HK-2 (cell line): ENCODE measurements at regions not wholly inside any gene's neighbourhood (a gene's known extent, or its start where the extent isn't known, plus 50 kb on each side); places are given as distances from the start of the nearest gene placed in this dataset.
"Not testable (repeated sequence)": the region's sequence is repeated elsewhere in the genome, so short reads cannot be mapped to it uniquely, and the experiment has no call there.

Experiments
- DNase-seq: peaks from one replicate; pipeline ENCODE4 v3.0.0-alpha.2; 2018; ENCODE audit not compliant: unreplicated experiment

DNA sequence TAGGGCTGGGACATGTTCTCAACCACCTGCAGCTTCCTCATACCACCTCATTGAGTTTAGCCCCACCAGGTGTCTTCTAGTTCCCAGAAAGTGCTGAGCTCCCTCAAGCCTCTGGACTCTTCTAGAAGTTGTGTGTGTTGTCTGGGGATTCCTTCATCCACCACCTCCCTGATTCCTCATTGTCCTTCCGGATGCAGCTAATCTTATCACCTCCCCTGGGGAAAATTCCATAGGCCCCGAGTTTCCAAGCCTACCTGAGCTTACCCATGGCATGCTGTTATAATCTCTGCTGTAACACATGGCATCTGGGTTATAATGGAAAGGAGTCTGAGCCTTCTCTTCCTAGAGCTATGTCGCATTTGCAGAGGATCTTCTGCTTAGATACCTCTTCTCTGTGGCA lies 243.5 kb upstream of the SDK2 start:
- DNase-seq, result no peak

DNA sequence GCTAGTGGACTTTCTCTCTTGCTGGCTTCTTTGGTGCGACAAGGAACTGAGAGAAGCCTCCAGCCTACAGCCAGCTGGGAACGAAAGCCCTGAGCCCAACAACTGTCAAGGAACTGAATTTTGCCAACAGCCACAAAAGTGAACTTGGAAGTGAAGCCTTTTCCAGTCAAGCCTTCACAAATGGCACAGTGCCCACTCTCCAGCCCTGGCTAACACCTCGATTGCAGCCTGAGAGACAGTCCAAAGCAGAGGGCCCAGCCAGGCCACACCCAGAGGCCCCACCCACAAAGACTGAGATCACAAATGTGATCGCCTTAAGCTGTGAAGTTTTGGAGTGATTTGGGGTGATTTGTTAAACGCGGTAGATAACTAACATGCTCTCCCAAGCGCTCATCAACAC lies 244.6 kb upstream of the SDK2 start:
- no peak for DNase-seq

- no peak for DNase-seq
Measured at GRCh38 chr17:73889439-73889838, 245.2 kb upstream of the SDK2 start.

DNA sequence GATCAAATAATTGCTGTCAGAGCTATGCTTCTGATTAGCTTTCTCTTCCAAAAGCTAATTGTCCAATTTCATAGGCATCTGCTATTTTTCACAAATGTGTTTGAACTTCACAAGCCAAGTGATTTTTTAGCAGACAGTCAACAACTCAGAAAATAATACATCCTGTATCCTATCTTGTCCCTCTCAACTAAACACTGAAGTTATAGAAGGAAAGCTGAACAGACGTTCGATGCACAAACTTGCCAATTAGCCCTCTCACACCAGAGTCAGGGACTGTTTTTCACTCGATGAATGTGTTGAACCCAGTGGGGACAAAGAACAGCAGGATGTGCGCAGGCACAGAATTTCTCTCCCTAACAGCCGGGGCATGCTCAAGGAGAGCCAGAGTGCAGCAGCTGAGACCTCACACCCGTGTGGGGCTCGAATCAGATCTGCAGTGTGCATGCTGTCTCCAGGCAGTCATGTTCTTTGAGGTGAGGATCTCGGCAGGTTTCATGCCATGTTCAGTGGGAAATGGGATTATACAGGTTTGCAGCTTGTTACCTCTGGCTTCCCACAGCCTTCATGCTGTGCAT lies 246.7 kb upstream of the SDK2 start:
- no peak for DNase-seq

DNA sequence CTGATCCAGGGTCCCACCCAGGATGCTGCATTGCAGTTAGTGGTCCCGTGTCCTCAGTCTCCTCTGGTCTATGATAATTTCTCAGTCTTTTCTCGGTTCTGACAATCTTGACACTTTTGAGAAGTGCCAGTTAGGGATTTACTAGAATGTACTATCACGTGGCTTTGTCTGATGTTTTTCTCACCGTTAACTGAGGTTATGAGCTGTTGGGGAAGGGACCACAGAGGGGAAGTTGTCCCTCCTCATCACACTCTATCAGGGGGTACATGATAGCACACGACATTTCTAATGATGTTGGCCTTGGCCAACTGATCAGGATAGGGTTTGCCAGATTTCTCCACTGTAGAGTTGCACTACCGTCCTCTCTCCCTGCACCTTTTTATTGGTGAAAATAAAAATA lies 250.9 kb upstream of the SDK2 start:
- no peak for DNase-seq

GRCh38 chr17:73896966-73897365 lies 252.7 kb upstream of the SDK2 start:
- no peak for DNase-seq

DNA sequence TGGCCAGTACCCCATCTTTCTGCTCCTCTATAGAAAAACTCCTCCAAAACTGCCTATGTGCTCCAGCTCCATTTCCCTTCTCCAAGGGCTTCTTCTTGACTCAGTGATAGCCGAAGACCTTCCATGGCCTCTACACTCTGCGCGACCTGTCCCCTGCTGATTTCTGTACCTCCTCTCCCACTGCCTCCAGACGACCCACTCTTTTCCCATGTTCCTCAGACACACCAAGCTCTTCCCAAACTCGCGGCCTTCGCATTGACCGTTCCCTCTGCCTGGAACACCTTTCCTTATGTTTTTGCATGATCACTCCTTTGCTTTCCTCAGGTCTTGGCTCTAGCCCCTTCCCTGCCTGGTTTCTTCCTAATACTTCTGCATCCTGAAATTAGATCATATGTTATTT lies 255.6 kb upstream of the SDK2 start:
- DNase-seq, result no peak

DNA sequence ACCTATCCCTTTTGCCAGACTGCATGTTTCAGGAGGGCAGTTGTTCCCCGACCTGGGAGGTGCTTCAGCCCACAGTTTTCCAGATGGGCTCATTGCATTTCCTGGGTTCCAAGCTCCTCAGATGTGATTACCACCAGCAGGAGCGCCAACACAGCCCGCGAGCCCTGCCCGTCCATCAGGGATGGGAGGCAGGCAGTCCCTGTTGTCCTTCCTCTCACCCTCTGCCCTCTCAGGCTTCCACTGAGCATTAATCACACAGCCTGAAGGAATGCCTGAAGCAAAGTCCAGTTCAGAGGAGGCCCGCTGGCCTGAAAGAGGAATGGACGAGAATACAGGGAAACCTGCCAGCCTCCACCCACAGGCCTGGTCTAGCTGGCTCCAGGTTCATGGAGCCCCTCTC lies 256.3 kb upstream of the SDK2 start:
- no peak for DNase-seq

DNA sequence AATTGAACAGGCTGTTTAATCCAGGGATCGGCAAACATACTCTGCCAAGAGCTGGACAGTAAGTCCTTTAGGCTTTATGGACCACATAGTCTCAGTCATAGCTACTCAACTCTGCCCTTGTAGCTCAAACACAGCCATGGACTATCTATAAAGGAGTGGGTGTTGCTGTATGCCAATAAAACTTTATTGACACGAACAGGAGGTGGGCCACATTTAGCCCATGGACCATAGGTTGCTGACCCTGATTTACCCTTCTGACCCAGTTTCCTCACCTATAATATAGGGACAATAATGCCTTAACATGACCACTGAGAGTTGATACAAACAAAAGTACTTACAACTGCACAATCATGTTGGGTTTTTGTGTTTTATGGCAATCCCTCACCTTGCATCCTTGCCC lies 257.0 kb upstream of the SDK2 start:
- no peak for DNase-seq

DNA sequence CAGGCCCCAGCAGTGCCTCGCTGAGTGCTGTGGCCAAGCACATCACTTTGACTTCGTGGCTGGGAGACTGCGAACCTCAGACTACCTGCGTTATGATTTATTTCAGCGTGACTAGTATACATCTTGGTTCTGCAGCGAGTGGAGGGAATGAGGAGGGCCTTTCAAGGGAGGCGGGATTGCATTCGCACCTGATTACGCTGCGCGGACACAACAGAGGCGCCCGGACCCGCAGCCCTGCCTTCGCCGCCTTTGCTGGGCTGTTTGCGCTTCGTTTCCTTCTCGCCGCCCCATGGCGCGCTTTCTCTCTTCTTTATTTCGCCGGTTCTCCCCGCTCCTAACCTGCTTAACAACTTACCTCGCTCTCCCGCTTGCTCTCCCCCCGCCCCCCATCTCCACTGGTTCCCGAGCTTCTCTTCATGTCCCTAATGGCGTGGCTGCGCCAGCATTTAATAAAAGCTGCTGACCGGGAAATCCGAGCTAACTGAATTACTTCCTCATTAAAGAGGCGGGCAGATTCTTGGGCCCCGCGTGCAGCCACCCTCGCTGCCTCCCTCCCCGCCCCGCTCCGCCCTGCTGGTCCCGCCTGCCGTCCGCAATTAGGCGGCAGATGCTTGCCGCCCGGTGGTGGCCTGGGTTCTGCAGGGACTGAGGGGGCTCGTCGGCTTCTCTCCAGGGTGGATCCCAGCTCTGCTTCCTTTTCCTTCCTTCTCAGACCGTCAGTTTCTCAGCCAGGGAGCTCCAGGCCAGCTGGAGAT lies 257.6 kb upstream of the SDK2 start:
- no peak for DNase-seq

DNA sequence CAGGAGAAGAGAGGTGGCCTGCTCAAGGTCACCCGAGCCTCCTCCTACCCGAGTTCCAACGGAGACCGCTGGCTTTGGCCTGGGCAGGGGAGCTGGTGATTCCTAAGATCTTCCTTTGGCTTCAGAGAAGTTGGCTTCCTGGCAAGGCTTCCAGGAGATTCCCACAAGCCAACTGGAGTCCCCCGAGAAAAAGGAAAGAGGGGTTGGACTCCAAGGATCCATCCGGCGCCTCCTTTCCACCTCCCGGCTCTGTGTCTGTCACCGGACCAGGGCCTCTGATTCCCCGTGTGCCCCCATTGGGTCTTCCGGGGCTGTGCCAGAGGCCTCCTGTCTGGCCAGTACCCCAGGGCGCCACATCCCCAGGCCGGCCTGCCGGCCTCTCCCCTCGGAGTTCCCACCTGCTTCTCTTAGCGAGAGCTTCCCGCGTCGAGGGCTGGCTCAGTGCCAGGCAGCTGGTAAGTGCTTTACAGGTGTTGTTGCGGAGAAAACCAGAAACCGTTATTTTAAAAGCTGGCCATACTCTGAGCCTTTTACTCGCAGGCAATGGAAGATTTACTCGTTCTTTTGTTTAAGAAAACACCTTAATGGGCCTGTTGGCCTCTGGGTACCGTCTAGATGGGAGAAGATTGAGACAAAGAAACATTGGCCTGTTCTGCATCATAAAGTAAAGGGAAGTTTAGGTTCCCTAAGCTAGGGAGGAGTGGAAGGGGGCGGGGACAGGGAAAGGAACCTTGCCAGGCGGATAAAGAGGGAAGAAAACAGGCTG lies 258.4 kb upstream of the SDK2 start:
- no peak for DNase-seq

DNA sequence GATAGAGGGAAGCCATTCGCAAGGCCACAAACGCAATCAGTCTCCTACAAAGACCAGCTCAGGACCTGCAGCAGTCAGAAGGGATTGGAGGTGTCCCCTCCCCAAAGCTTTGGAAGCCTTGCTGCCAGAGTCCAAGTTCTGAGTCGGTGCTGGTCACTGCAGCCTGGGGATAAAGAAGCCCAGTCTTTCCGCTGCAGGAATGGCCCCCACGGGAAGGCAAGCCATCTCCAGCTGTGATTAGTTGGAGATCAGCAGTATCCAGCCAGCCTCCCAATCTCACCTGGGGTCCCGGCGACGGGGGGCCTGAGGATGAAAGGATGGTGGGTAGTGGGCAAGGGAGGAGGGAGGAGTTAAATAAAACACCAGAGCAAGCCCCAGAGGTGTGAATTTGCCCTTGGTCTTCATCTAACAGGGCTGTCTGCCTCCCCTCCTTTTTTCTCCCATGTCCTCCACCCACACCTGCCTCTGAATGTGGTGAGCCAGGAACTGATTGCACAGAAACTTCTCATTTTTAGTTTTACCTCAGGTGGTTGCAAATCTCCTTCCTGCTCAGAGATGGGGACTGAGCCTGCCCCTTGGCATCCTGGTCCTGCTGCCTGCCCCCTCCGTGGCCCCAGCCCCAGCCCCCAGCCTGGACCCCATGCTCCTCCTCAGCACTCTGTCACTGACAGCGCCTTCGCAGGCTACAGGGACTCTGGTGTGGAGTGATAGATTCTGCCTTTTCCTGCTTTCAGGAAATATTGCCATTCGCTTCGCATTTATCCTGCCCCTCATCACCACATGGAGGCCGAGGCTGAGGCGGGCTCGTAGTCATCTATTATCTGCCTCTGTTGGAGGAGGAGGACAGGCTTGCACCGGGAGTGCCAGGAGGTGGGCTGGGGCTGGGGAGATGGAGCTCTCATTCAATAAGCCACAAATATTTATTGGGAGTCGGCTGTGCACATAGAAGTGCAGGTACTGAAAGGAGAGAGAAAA lies 262.9 kb upstream of the SDK2 start:
- no peak for DNase-seq

GRCh38 chr17:73909186-73909585 lies 264.9 kb upstream of the SDK2 start:
- no peak for DNase-seq

GRCh38 chr17:73910206-73910605 lies 266.0 kb upstream of the SDK2 start:
- no peak for DNase-seq

DNA sequence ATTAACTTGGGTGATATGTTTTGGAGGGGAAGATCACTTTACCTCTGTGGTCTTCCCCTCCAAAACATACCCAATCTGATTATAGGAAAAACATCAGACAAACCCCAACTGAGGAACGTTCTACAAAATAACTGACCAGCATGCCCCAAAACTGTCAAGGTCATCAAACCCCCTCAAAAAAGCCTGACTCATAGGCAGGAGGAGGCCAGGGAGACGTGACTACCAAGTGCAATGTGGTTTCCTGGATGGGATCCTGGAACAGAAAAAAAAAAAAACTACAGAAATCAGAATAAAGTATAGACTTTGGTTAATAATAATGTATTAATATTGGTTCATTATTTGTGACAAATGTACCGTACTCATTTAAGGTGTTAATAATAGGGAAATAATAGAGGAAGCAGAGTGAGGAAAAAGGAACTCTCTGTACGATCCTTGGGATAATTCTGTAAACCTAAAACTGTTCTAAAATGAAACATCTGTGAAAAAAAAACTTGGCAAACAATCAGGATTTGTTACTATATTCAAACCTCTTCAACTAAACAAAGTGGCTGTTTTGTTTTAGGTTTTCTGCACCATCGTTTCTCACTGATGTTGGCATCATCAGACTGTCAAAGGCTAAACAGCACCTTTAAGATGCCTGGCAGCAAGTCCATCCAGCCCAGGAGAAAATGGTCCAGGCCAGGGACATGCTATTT lies 266.7 kb upstream of the SDK2 start:
- DNase-seq, result no peak

- DNase-seq, result no peak
Measured at GRCh38 chr17:73911726-73912372, 267.6 kb upstream of the SDK2 start.

DNA sequence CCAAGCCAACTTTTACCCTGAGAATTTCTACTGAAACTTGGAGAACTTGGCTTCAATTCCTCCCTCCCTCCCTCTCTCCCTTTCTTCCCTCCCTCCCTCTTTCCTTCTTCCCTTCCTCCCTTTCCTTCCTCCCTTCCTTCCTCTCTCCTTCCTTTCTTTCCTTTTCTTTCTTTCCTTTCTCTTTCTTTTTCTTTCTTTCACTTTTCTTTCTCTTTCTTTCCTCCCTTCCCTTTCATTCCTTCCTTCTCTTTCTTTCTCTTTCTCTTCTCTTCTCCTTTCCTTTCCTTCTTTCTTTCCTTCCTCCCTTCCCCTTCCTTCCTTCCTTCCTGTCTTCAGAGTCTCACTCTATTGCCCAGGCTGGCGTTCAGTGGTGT lies 268.1 kb upstream of the SDK2 start:
- DNase-seq, result no peak

DNA sequence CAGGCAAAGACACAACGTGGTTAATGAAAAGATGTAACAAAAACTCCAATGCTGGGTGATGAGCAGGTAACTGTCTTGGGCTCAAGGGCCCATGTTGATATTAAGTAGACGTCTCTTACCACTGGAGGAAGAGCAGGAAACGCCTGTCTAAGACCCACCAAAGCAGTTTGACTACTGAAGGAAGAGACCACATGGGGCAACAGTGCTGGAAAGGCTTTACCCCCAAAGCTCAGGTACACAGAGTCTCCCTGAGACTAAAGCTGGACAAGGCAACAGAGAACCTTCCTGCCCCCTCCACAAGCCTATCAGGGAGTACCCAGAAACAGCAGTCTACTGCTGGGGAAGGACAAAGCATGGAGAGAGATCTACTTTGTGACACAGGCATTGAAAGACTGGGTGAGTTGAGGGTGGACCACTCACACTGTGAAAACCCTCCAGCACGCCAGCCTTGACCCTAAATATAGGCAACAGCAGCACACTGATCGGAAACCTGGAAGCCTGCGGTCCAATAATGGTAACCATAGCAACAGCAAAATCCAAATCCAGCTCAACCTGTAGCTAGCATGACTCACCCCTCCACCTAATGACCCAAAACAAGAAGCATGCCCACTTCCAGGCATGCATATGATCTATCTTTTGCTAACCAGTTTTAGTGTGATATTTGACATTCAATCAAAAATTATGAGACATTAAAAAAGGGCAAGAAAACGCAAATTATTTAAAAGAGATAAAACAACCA lies 270.5 kb upstream of the SDK2 start:
- DNase-seq, result no peak

DNA sequence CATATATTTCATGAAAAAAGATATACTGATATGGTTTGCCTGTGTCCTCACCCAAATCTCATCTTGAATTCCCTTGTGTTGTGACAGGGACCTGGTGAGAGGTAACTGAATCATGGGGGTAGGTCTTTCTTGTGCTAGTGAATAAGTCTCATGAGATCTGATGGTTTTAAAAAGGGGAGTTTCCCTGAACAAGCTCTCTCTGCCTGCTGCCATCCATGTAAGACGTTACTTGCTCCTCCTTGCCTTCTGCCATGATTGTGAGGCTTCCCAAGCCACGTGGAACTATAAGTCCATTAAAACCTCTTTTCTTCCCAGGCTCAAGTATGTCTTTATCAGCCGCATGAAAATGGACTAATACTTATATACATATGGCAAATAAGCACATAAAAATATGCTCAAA lies 274.8 kb upstream of the SDK2 start:
- DNase-seq, result not testable (repeated sequence)

GRCh38 chr17:73921306-73921705 lies 277.1 kb upstream of the SDK2 start:
- no peak for DNase-seq
